GM19025 (cell line): ENCODE measurements at regions not wholly inside any gene's neighbourhood (a gene's known extent, or its start where the extent isn't known, plus 50 kb on each side); places are given as distances from the start of the nearest gene placed in this dataset.
"Not testable (repeated sequence)": the region's sequence is repeated elsewhere in the genome, so short reads cannot be mapped to it uniquely, and the experiment has no call there.

ENCODE experiments used
- ATAC-seq: cut with Tn5 transposase; IDR thresholded peaks from one replicate; pipeline ENCODE4 v1.9.1; 2021; ENCODE audit warnings: mild to moderate bottlenecking, low read depth, moderate library complexity; ENCODE audit not compliant: unreplicated experiment

GRCh38 chr11:115625502-115625901 lies 121.3 kb upstream of the CADM1 start:
- ATAC-seq = no peak

DNA sequence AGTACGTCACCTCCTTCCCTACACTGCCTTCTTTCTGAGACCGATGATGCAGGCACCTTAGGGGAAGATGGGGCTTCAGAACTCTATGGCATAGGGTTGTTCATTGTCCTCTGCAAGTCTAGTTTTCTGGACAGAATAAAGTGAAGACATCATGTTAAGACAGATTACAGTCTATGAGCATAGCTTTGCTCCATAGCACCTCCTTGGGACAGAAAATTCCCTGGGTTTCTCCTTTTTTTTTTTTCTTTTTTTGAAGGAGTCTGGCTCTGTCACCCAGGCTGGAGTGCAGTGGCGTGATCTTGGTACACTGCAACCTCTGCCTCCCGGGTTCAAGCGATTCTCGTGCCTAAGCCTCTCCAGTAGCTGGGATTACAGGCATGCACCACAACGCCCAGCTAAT lies 119.8 kb upstream of the CADM1 start:
- ATAC-seq = no peak

DNA sequence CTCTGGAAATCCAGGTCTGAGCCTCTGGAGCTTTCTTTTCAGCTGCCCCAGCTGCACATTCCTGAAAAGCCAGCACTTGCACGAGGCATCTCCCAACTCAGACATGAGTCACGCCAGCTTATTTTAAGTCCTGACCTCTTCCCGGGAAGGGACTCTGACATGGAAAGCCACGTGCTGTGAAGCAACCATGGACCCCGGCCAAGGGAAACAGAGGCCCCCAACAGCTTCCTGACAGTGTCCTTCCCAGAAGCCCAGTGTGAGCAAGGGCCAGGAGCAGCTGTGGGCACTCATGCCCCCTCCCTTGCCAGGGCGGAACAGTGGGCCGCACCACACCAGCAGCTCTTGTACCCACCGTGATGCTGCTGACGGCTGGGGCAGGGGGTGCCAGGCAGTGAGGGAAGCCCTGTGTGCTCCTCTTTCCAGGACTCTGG lies 118.8 kb upstream of the CADM1 start:
- ATAC-seq = no peak

DNA sequence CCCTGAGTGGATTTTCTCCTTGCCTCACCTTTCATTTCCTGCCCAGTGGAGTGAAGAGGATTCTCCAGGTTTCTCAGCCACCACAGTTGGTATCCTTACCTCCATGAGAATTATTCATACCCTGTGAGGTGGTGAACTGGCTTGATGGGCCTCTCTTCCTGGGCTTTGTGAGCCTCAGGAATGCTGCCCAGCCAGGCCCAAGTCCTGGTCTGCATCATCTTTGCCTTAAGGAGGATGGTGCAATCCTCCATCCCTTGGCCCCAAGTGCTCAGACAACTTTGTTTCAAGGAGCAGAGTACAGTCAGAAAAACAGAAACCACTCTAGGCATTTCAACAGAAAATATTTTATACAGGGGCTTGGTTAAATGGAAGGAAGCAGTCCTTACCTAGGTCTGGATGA lies 114.2 kb upstream of the CADM1 start:
- no peak for ATAC-seq

GRCh38 chr11:115617767-115618166 lies 113.6 kb upstream of the CADM1 start:
- no peak for ATAC-seq

DNA sequence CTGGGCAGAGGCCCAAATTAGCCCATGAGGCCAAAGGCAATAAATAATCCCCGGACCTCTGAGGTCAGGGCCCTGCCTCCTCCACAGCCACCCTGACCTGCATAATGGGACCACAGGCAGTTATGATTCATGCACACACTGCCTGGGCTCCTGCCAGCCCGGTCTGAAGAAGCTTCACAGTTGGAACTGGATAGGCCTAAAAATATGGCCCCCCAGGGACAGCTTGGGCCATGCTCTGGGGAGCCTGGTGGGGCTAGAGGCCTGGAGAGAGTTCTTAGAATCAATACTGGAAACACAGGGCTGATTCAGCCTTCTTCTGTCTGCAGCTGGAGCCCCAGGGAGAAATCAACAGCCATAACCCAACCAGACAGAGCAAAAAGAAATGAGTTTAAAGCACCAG lies 112.8 kb upstream of the CADM1 start:
- ATAC-seq = no peak

DNA sequence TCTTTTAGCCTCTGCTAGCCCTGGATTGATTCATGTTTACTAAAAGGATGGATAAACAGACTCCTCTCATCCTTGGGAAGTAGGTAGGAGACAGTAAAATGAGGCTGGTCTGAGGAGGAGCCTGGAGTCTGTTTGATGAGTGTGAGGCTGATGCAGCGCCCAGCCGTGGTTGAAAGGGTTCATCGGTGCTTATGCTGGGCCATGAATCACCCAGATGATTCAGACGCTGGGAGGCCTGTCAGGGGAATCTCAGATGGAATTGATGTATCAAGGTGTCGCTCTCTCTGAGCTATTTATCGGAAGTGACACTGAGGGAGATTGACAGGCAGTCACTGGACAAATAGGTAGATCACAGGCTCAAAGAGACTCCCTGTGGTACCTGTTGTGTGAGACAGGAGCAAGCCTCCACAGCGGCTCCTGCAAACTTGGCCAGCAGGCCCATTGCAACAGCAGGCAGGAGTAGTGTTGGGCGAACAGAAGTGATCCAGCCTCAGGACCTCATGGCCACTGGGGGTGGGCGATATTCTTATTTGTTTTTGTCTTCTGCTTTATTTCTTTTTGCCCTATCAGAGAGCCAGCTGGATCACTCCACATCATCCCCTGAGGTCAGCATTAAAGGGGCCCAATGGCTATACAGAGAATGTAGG lies 109.9 kb upstream of the CADM1 start:
- no peak for ATAC-seq

GRCh38 chr11:115613004-115613403 lies 108.8 kb upstream of the CADM1 start:
- ATAC-seq = no peak

GRCh38 chr11:115612046-115612730 lies 108.0 kb upstream of the CADM1 start:
- ATAC-seq = no peak

DNA sequence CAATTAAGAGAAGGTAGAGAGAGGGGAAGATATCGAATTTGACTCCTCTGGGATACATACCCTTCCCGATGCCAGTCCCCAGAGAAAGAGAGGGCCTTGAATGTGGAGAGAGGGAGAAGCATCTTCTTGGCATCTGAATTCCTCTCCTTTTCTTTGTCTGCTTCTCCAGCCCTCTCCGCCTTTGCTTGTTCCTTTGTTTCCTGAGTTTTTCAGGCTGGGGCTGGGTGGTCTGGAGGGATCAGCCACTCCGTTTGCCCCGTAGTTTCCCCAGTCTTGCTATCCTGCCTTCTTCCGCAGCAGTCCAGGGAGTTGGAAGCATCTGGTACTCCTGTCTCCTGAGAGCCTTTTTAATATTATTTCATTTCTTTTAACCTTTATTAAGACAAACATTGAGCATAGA lies 107.1 kb upstream of the CADM1 start:
- no peak for ATAC-seq

GRCh38 chr11:115610908-115611307 lies 106.7 kb upstream of the CADM1 start:
- ATAC-seq = no peak

GRCh38 chr11:115610234-115610633 lies 106.0 kb upstream of the CADM1 start:
- ATAC-seq = not testable (repeated sequence)

- no peak for ATAC-seq
These were observed 104.8 kb upstream of the CADM1 start for GRCh38 chr11:115608976-115609375.

DNA sequence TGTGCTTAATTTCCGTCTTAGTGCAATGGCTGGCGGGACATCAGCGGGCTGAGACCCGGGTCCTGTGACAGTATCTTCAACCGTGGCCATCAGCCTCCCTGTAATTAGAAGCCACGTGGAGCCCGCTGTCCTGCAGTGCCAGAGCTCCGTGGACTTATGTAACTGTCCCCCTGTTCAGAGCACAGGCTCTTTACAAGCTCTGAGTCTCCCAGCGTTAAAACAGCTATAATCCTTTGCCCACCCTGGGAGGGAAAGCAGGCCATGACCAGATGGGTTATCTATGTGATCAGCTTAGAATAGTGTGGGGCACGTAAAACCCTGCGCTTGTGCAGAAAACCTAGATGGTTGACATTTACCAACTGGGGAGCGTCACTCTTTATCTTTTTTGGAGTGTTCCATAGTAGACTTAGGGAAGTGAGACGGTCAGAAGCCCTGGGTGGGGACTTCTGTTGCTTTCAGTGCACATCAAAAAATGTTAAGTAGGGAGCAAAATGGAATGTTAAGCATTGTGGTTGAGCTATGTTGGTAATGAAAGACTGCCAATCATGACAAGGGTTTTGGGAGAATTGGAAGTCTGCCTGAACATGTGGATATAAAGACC lies 103.5 kb upstream of the CADM1 start:
- no peak for ATAC-seq

DNA sequence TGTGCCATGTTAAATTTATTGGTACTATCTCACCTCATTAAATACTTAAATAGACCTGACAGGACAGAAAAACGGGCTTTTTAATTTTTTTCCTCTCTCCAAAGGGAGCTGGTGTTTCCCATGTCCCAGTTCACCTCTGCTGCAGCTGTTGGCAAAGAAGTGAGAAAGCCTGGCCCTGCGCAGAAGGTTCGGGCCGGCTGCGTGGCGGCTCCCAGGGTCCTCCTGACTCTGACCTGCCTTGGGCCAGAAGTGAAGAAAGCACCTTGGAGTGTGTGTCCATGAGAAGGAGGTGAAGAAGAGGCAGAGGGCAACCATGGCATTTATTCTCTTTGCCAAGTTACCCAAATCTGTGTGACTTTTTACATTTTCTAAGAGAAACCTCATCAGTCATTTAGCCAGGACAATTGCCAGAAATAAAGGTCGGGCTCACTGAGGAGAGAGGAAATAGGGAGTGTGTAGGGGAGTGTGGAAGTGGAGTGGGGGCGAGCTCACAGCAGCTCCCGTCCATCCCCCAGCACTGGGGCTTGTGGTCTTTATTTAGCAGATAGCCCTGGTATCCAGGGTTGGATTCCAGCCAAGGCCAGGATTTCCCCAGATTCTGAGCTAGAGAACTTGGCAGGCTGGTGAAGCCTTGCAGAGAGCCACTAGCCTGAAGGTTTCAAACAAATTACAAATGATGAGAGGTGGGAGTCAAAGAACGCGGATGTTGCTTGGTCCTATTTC lies 102.4 kb upstream of the CADM1 start:
- ATAC-seq = no peak

- no peak for ATAC-seq
These were observed 101.8 kb upstream of the CADM1 start for GRCh38 chr11:115605871-115606497.

- ATAC-seq = not testable (repeated sequence)
These were observed 101.2 kb upstream of the CADM1 start for GRCh38 chr11:115605397-115605796.

DNA sequence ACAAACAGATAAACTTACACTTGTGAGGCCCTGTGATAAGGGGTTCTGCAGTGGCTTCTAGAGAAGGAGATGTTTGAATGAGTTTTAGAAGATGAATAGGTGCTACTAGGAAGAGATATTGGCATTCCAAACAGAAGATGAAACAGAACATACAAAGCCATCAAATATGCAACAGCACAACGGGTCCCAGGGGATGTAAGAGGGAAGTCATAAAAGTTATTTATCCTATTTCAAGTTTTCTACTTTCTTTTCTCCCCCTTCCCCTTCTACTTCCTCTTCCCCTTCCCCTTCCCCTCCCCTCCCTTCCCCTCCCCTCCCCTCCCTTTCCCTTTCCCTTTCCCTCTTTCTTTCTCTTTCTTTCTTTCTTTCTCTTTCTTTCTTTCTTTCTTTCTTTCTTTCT lies 94.9 kb upstream of the CADM1 start:
- ATAC-seq = no peak

- no peak for ATAC-seq
These were observed 94.2 kb upstream of the CADM1 start for GRCh38 chr11:115598257-115598901.

DNA sequence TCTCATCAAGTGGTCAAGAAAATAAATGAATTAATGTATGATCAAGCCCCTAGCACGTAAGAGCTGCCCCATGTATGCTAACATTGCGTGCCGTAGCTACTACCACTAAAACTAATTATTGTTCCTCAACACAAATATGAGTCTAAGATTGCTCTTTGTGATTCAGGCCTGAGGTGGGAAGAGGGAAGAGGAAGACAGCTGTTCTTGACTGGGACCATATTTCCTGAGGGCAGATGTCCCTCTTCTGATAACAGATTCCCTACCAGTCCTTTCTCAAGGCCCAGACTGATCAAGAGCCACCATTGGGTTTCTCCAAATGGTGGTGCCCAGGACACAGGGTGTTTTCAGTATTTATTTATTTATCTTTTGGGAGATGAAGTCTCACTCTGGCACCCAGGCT lies 87.2 kb upstream of the CADM1 start:
- ATAC-seq = no peak
